ENCODE measurements at regions not wholly inside any gene's neighbourhood (a gene's known extent, or its start where the extent isn't known, plus 50 kb on each side); places are given as distances from the start of the nearest gene placed in this dataset.

DNA sequence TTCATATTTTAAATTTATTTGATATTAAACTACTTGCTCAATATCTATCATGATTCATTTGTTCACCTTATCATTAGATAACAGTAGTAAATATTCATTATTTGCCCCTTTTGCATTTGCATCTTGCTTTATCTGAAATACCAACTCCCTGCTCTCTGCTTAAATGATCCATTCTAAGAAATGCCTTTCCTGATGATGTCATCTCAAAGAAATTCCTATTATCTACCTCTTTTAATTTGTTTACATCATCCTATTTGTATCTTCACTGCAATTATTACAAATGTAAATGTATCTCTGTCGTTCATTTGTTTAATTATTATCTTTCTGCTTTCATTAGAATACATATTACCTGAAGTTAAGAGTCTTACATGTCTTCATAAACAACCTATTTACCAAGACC lies 549.9 kb downstream of the CBLN2 start:
- H3K4me3 ChIP-seq (ENCODE audit: low read depth in 1 of 2, low read length in 2 of 2), result no peak overlapping the region
- H3K4me1 ChIP-seq (ENCODE audit: control insufficient read depth in 2 of 2, insufficient read depth in 2 of 2, low read length in 1 of 2), result no peaks in the 10 kb centered on the region
- no peaks in the 10 kb centered on the region for H3K36me3 ChIP-seq (ENCODE audit: control insufficient read depth in 2 of 2, insufficient read depth in 2 of 2, low read length in 1 of 2)
- no peak overlapping the region for H3K27ac ChIP-seq (ENCODE audit: low read depth in 2 of 2, low read length in 1 of 2)
- 67 to 75% methylated on average over 1 of the region's 1 CpG for WGBS, 2 donors
- no peaks in the 10 kb centered on the region for H3K9me3 ChIP-seq (ENCODE audit: control insufficient read depth in 2 of 2, insufficient read depth in 1 of 2, low read depth in 1 of 2, low read length in 1 of 2)
- no peaks in the 10 kb centered on the region for H3K27me3 ChIP-seq (ENCODE audit: control insufficient read depth in 1 of 2, insufficient read depth in 2 of 2, low read length in 2 of 2)

DNA sequence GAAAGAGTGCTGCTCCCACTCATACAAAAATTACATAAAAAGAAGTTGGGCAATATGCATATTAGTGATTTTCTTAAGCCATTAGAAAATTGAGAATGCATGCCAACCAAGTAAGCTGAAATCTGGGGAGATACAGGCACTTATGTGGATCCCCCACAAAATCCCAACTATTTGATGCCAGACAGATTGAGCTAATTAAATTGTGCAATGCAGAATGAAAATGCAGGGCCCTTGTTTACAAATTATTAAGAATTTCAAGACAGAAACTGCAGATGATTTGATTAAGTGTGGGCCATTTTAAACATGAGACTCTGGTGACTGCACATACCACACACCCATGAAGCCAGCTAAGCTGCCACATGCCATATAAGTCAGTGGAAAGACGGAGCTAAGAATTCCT lies 554.5 kb downstream of the CBLN2 start:
- Histone ChIP-seq H3K4me3 (ENCODE audit: low read depth in 1 of 2, low read length in 2 of 2) (no peak overlapping the region), H3K4me1 (ENCODE audit: control insufficient read depth in 2 of 2, insufficient read depth in 2 of 2, low read length in 1 of 2) (no peaks in the 10 kb centered on the region), H3K36me3 (ENCODE audit: control insufficient read depth in 2 of 2, insufficient read depth in 2 of 2, low read length in 1 of 2) (no peaks in the 10 kb centered on the region), H3K9me3 (ENCODE audit: control insufficient read depth in 2 of 2, insufficient read depth in 1 of 2, low read depth in 1 of 2, low read length in 1 of 2) (no peaks in the 10 kb centered on the region), H3K27me3 (ENCODE audit: control insufficient read depth in 1 of 2, insufficient read depth in 2 of 2, low read length in 2 of 2) (no peaks in the 10 kb centered on the region), H3K27ac (ENCODE audit: low read depth in 2 of 2, low read length in 1 of 2) (no peak overlapping the region)
- WGBS, 2 donors, result 57 to 59% methylated on average over 1 of the region's 1 CpG

GRCh38 chr18:71986351-71987050 lies 557.6 kb downstream of the CBLN2 start:
- no peaks in the 10 kb centered on the region for H3K27me3 ChIP-seq (ENCODE audit: control insufficient read depth in 1 of 2, insufficient read depth in 2 of 2, low read length in 2 of 2)
- WGBS, 2 donors, result 54 to 59% methylated on average over 2 of the region's 2 CpGs
- no peaks in the 10 kb centered on the region for H3K4me1 ChIP-seq (ENCODE audit: control insufficient read depth in 2 of 2, insufficient read depth in 2 of 2, low read length in 1 of 2)
- no peaks in the 10 kb centered on the region for H3K36me3 ChIP-seq (ENCODE audit: control insufficient read depth in 2 of 2, insufficient read depth in 2 of 2, low read length in 1 of 2)
- no peaks in the 10 kb centered on the region for H3K9me3 ChIP-seq (ENCODE audit: control insufficient read depth in 2 of 2, insufficient read depth in 1 of 2, low read depth in 1 of 2, low read length in 1 of 2)
- no peak overlapping the region for H3K27ac ChIP-seq (ENCODE audit: low read depth in 2 of 2, low read length in 1 of 2)
- H3K4me3 ChIP-seq (ENCODE audit: low read depth in 1 of 2, low read length in 2 of 2), result no peak overlapping the region

- Histone ChIP-seq H3K9me3 (ENCODE audit: control insufficient read depth in 2 of 2, insufficient read depth in 1 of 2, low read depth in 1 of 2, low read length in 1 of 2) (peaks cover 0 to 4% of the 10 kb centered on the region in 2 donors), H3K27ac (ENCODE audit: low read depth in 2 of 2, low read length in 1 of 2) (no peak overlapping the region), H3K4me1 (ENCODE audit: control insufficient read depth in 2 of 2, insufficient read depth in 2 of 2, low read length in 1 of 2) (no peaks in the 10 kb centered on the region), H3K36me3 (ENCODE audit: control insufficient read depth in 2 of 2, insufficient read depth in 2 of 2, low read length in 1 of 2) (no peaks in the 10 kb centered on the region), H3K4me3 (ENCODE audit: low read depth in 1 of 2, low read length in 2 of 2) (no peak overlapping the region), H3K27me3 (ENCODE audit: control insufficient read depth in 1 of 2, insufficient read depth in 2 of 2, low read length in 2 of 2) (no peaks in the 10 kb centered on the region)
- WGBS, 2 donors, result 39 to 42% methylated on average over 2 of the region's 2 CpGs
Observed at GRCh38 chr18:71976744-71977143, 567.4 kb downstream of the CBLN2 start.

- Histone ChIP-seq H3K4me3 (ENCODE audit: low read depth in 1 of 2, low read length in 2 of 2) (no peak overlapping the region), H3K27me3 (ENCODE audit: control insufficient read depth in 1 of 2, insufficient read depth in 2 of 2, low read length in 2 of 2) (no peaks in the 10 kb centered on the region), H3K36me3 (ENCODE audit: control insufficient read depth in 2 of 2, insufficient read depth in 2 of 2, low read length in 1 of 2) (no peaks in the 10 kb centered on the region), H3K4me1 (ENCODE audit: control insufficient read depth in 2 of 2, insufficient read depth in 2 of 2, low read length in 1 of 2) (no peaks in the 10 kb centered on the region), H3K9me3 (ENCODE audit: control insufficient read depth in 2 of 2, insufficient read depth in 1 of 2, low read depth in 1 of 2, low read length in 1 of 2) (peaks cover 3 to 8% of the 10 kb centered on the region in 2 donors), H3K27ac (ENCODE audit: low read depth in 2 of 2, low read length in 1 of 2) (no peak overlapping the region)
Observed at GRCh38 chr18:71966791-71967190, 577.4 kb downstream of the CBLN2 start.

- H3K27me3 ChIP-seq (ENCODE audit: control insufficient read depth in 1 of 2, insufficient read depth in 2 of 2, low read length in 2 of 2), result no peaks in the 10 kb centered on the region
- H3K27ac ChIP-seq (ENCODE audit: low read depth in 2 of 2, low read length in 1 of 2), result no peak overlapping the region
- H3K36me3 ChIP-seq (ENCODE audit: control insufficient read depth in 2 of 2, insufficient read depth in 2 of 2, low read length in 1 of 2), result no peaks in the 10 kb centered on the region
- no peak overlapping the region for H3K4me3 ChIP-seq (ENCODE audit: low read depth in 1 of 2, low read length in 2 of 2)
- 59 to 66% methylated on average over 2 of the region's 2 CpGs for WGBS, 2 donors
- H3K9me3 ChIP-seq (ENCODE audit: control insufficient read depth in 2 of 2, insufficient read depth in 1 of 2, low read depth in 1 of 2, low read length in 1 of 2), result no peaks in the 10 kb centered on the region
- H3K4me1 ChIP-seq (ENCODE audit: control insufficient read depth in 2 of 2, insufficient read depth in 2 of 2, low read length in 1 of 2), result no peaks in the 10 kb centered on the region
Observed at GRCh38 chr18:71958605-71959004, 585.5 kb downstream of the CBLN2 start.

DNA sequence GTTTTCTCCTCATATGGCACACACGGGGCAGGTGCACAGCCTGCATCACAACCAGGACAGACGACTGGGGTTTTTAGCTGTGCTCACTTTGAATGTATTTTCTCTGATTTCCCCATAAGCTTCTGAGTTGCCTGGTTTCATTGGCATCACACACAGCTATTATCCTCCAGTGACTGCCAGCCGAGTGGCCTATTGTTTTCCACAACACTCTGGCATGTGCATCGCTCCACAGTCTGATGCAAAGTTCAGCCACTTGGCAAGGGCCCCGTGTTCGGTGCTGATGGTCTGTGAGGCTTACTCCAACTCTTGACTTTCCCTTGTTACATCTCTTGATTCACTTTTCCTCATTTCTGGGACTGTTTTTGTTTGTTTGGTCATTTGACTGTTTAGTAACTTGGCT lies 593.1 kb downstream of the CBLN2 start:
- Histone ChIP-seq H3K9me3 (ENCODE audit: control insufficient read depth in 2 of 2, insufficient read depth in 1 of 2, low read depth in 1 of 2, low read length in 1 of 2) (no peaks in the 10 kb centered on the region), H3K4me3 (ENCODE audit: low read depth in 1 of 2, low read length in 2 of 2) (no peak overlapping the region), H3K36me3 (ENCODE audit: control insufficient read depth in 2 of 2, insufficient read depth in 2 of 2, low read length in 1 of 2) (no peaks in the 10 kb centered on the region), H3K27ac (ENCODE audit: low read depth in 2 of 2, low read length in 1 of 2) (no peak overlapping the region), H3K4me1 (ENCODE audit: control insufficient read depth in 2 of 2, insufficient read depth in 2 of 2, low read length in 1 of 2) (no peaks in the 10 kb centered on the region), H3K27me3 (ENCODE audit: control insufficient read depth in 1 of 2, insufficient read depth in 2 of 2, low read length in 2 of 2) (no peaks in the 10 kb centered on the region)
- WGBS, 2 donors, result 72 to 76% methylated on average over 6 of the region's 6 CpGs

DNA sequence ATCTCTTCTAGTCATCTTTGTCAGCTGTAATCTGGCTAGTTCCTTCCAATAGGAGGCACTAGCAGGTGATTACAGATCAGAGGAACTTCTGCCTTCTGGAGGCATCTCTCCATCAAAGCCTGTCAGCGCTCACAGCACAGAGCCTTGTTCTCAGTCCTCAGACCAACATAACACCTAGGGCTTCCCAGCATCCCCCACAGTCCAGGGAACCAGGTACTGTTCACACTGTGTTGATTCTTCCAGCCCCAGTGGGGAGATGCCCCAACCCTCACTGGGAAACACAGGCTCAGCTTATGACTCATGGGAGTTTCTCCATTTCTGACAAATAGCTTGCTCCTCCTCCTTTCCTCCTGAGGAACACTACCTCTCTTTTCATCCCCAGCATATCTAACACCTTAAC lies 601.7 kb downstream of the CBLN2 start:
- Histone ChIP-seq H3K9me3 (ENCODE audit: control insufficient read depth in 2 of 2, insufficient read depth in 1 of 2, low read depth in 1 of 2, low read length in 1 of 2) (no peaks in the 10 kb centered on the region), H3K4me3 (ENCODE audit: low read depth in 1 of 2, low read length in 2 of 2) (no peak overlapping the region), H3K4me1 (ENCODE audit: control insufficient read depth in 2 of 2, insufficient read depth in 2 of 2, low read length in 1 of 2) (no peaks in the 10 kb centered on the region), H3K27ac (ENCODE audit: low read depth in 2 of 2, low read length in 1 of 2) (no peak overlapping the region), H3K36me3 (ENCODE audit: control insufficient read depth in 2 of 2, insufficient read depth in 2 of 2, low read length in 1 of 2) (no peaks in the 10 kb centered on the region), H3K27me3 (ENCODE audit: control insufficient read depth in 1 of 2, insufficient read depth in 2 of 2, low read length in 2 of 2) (no peaks in the 10 kb centered on the region)
- WGBS, 2 donors, result 62 to 75% methylated on average over 1 of the region's 1 CpG

GRCh38 chr18:71939483-71939882 lies 604.7 kb downstream of the CBLN2 start:
- H3K27ac ChIP-seq (ENCODE audit: low read depth in 2 of 2, low read length in 1 of 2), result no peak overlapping the region
- H3K4me3 ChIP-seq (ENCODE audit: low read depth in 1 of 2, low read length in 2 of 2), result no peak overlapping the region
- no peaks in the 10 kb centered on the region for H3K4me1 ChIP-seq (ENCODE audit: control insufficient read depth in 2 of 2, insufficient read depth in 2 of 2, low read length in 1 of 2)
- no peaks in the 10 kb centered on the region for H3K9me3 ChIP-seq (ENCODE audit: control insufficient read depth in 2 of 2, insufficient read depth in 1 of 2, low read depth in 1 of 2, low read length in 1 of 2)
- no peaks in the 10 kb centered on the region for H3K27me3 ChIP-seq (ENCODE audit: control insufficient read depth in 1 of 2, insufficient read depth in 2 of 2, low read length in 2 of 2)
- H3K36me3 ChIP-seq (ENCODE audit: control insufficient read depth in 2 of 2, insufficient read depth in 2 of 2, low read length in 1 of 2), result no peaks in the 10 kb centered on the region

GRCh38 chr18:71936744-71937143 lies 607.4 kb downstream of the CBLN2 start:
- Histone ChIP-seq H3K9me3 (ENCODE audit: control insufficient read depth in 2 of 2, insufficient read depth in 1 of 2, low read depth in 1 of 2, low read length in 1 of 2) (peaks cover 0 to 2% of the 10 kb centered on the region in 2 donors), H3K27ac (ENCODE audit: low read depth in 2 of 2, low read length in 1 of 2) (no peak overlapping the region), H3K36me3 (ENCODE audit: control insufficient read depth in 2 of 2, insufficient read depth in 2 of 2, low read length in 1 of 2) (no peaks in the 10 kb centered on the region), H3K27me3 (ENCODE audit: control insufficient read depth in 1 of 2, insufficient read depth in 2 of 2, low read length in 2 of 2) (no peaks in the 10 kb centered on the region), H3K4me1 (ENCODE audit: control insufficient read depth in 2 of 2, insufficient read depth in 2 of 2, low read length in 1 of 2) (no peaks in the 10 kb centered on the region), H3K4me3 (ENCODE audit: low read depth in 1 of 2, low read length in 2 of 2) (no peak overlapping the region)
- 44 to 59% methylated on average over 2 of the region's 2 CpGs for WGBS, 2 donors
